Body of pancreas (tissue), 4 donors: ENCODE measurements at regions not wholly inside any gene's neighbourhood (a gene's known extent, or its start where the extent isn't known, plus 50 kb on each side); places are given as distances from the start of the nearest gene placed in this dataset.

Experiments
- ATAC-seq: fragments of 150-250 bp; one replicate; pipeline ENCODE4 v1.9.1; 2016
- DNase-seq, 4 donors: peaks; one replicate each; pipeline ENCODE4 v3.0.0-alpha.2; 2019
- H3K27ac ChIP-seq, 4 donors: fragments of 200-600 bp; sonication (generic); 1 replicate in 3 of 4; 2 replicates in 1 of 4; pipeline versions ENCODE4 v1.5.1 to v1.6.1; 2016 to 2019; ENCODE audit warnings: mild to moderate bottlenecking in 1 of 4, mixed read lengths in 1 of 4, moderate library complexity in 1 of 4
- H3K27me3 ChIP-seq, 2 donors: fragments of 200-600 bp; sonication (generic); one replicate each; pipeline ENCODE4 v1.6.0; 2016; ENCODE audit warnings: mild to moderate bottlenecking in 1 of 2
- H3K36me3 ChIP-seq, 2 donors: fragments of 200-600 bp; sonication (generic); replicated peaks in 1 of 2; 2 replicates each; pipeline ENCODE4 v1.5.1; 2016; ENCODE audit warnings: low read depth in 2 of 2; ENCODE audit not compliant: insufficient read depth in 1 of 2
- H3K4me1 ChIP-seq: fragments of 200-600 bp; sonication (generic); one replicate; pipeline ENCODE4 v1.6.0; 2016
- H3K4me3 ChIP-seq, 2 donors: fragments of 200-600 bp; sonication (generic); 1 replicate in 1 of 2; 2 replicates in 1 of 2; pipeline ENCODE4 v1.5.1; 2016 to 2019
- H3K9me3 ChIP-seq, 3 donors: fragments of 200-600 bp; sonication (generic); 1 replicate in 2 of 3; 2 replicates in 1 of 3; pipeline ENCODE4 v1.5.1; 2016
- POLR2A ChIP-seq, 3 donors: fragments of 450-650 bp; IDR thresholded peaks; one replicate each; pipeline ENCODE4 v1.6.1; 2016; ENCODE audit warnings: antibody characterized with exemption in 3 of 3, mild to moderate bottlenecking in 2 of 3
- WGBS, 2 donors: methylation state at CpG; one replicate each; pipeline ENCODE4 v1.1.5; 2017; 5-methylcytosine and 5-hydroxymethylcytosine counted together
- intact Hi-C: fragments of 100-400 bp; cut with DNase I; formaldehyde crosslinking; loops from one replicate; pipeline ENCODE4 v1.15.1; 2023
- TF ChIP-seq, protein P1 (sequence below), 7 experiments: fragments of 450-650 bp in 4 of 7; fragments of 200-600 bp in 3 of 7; sonication (generic) in 3 of 7; IDR thresholded peaks; one replicate each; pipeline ENCODE4 v1.5.1; 2016 to 2019; ENCODE audit warnings: antibody characterized with exemption in 7 of 7

DNA sequence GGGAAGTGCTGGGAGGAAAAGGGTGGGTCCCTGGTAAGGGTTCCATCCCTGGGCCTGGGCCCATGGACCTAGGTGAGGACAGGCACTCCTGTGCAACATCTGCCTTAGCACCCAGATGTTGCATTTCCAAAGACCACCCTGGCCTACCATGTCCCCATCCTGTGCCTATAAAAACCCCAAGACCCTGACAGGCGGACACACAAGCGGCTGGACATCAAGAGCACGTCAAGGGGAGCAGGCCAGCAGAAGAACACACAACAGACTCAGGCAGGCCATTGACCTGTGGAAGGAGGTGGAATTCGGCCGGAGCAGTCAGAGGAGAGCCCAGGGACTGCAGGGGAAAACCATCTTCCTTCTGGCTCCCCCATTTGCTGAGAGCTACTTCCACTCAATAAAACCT lies 937.8 kb upstream of the MANEA start:
- ATAC-seq (no peak), DNase-seq (no peak)
- Histone ChIP-seq H3K36me3 (no peaks in the 10 kb centered on the region), H3K27me3 (no peaks in the 10 kb centered on the region), H3K9me3 (no peaks in the 10 kb centered on the region), H3K4me3 (no peak overlapping the region), H3K4me1 (no peaks in the 10 kb centered on the region), H3K27ac (no peak overlapping the region)
- intact Hi-C loops = no loop called here
- TF ChIP-seq POLR2A (IDR thresholded peaks at IDR 0.05) = no peak
- TF ChIP-seq, protein P1, sequence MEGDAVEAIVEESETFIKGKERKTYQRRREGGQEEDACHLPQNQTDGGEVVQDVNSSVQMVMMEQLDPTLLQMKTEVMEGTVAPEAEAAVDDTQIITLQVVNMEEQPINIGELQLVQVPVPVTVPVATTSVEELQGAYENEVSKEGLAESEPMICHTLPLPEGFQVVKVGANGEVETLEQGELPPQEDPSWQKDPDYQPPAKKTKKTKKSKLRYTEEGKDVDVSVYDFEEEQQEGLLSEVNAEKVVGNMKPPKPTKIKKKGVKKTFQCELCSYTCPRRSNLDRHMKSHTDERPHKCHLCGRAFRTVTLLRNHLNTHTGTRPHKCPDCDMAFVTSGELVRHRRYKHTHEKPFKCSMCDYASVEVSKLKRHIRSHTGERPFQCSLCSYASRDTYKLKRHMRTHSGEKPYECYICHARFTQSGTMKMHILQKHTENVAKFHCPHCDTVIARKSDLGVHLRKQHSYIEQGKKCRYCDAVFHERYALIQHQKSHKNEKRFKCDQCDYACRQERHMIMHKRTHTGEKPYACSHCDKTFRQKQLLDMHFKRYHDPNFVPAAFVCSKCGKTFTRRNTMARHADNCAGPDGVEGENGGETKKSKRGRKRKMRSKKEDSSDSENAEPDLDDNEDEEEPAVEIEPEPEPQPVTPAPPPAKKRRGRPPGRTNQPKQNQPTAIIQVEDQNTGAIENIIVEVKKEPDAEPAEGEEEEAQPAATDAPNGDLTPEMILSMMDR (IDR thresholded peaks at IDR 0.05) = no peak
- WGBS, 2 donors = 61 to 77% methylated on average over 4 to 5 of the region's 5 CpGs

DNA sequence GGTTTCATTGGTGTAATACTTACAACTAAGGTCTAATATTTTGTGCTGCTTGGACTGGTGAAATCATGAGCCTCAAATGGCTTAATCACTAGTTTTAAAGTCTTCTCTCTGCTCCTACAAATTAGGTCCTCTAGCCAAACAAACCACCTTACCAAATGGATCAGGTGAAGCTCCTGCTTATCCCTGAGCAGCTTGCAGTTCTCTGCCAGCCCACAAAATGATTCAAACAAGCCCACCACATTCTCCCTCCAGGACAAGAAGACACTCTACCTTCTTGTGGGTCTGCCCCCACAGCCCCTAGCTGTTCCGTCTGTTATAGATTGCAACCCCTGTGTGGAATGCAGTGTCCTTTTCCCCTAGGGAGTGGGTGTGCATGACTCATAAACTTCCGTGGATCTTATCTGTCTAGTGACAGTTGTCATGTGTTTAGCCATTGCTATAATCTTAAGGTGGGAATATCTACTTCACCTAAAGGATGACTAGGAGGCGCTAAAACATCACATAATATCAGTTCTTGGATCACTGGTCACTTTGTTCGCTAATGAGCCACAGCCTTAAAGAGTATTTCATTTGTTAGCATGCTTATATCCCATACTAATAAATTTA lies 940.5 kb upstream of the MANEA start:
- H3K36me3 ChIP-seq = no peaks in the 10 kb centered on the region
- no peak for DNase-seq

DNA sequence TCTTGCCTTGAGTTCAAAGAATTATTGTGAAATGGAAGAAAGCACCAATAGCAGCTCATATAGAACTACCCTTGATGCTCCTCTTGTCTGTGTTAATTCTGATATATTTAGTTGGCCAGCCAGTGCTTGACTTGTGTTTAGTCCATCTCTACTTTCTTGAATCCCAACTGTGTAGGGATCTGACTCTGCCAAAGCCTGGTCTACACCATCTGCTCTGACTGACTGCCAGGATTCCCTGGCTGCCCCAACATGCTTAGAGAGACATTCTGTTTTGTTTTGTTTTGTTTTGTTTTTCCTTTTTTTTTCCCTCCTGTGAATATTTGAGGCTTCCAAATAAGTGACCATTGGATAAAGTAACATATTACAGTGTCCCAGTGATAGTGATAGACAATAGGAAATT lies 953.7 kb upstream of the MANEA start:
- no peaks in the 10 kb centered on the region for H3K27me3 ChIP-seq
- no peak for ATAC-seq
- intact Hi-C loops = no loop called here

More for the DNA sequence above, 940.5 kb upstream of the MANEA start:
- Histone ChIP-seq H3K27ac (no peak overlapping the region), H3K4me3 (no peak overlapping the region), H3K27me3 (no peaks in the 10 kb centered on the region), H3K4me1 (no peaks in the 10 kb centered on the region), H3K9me3 (no peaks in the 10 kb centered on the region)
- WGBS, 2 donors = 18 to 19% methylated on average over 4 of the region's 4 CpGs
- no peak for ATAC-seq
- TF ChIP-seq POLR2A (IDR thresholded peaks at IDR 0.05) = no peak
- TF ChIP-seq, protein P1 (IDR thresholded peaks at IDR 0.05) = no peak
- intact Hi-C loops = no loop called here

DNA sequence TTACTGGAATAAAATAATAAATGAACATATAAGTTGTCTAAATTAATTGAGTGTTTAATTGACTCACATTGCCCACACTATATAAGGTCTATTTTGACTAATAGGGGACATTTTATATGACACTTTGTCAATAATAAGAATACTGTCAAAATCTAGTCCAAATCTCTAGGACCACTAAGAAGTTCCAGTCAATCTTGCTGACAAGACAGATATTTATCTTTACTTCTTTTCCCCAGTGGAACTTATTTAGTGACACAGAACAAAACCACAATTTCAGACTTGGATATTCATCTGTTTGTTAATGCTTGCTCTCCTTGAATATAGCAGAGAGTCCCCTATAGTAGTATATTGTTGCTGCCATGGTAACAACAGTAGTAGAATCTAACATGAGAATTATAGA lies 954.6 kb upstream of the MANEA start:
- no peak overlapping the region for H3K4me3 ChIP-seq

More for the DNA sequence above, 953.7 kb upstream of the MANEA start:
- TF ChIP-seq POLR2A (IDR thresholded peaks at IDR 0.05) = no peak
- TF ChIP-seq, protein P1 (IDR thresholded peaks at IDR 0.05) = no peak
- H3K9me3 ChIP-seq = no peaks in the 10 kb centered on the region
- H3K27ac ChIP-seq = no peak overlapping the region
- no peaks in the 10 kb centered on the region for H3K36me3 ChIP-seq
- DNase-seq = no peak
- no peak overlapping the region for H3K4me3 ChIP-seq
- H3K4me1 ChIP-seq = no peaks in the 10 kb centered on the region

DNA sequence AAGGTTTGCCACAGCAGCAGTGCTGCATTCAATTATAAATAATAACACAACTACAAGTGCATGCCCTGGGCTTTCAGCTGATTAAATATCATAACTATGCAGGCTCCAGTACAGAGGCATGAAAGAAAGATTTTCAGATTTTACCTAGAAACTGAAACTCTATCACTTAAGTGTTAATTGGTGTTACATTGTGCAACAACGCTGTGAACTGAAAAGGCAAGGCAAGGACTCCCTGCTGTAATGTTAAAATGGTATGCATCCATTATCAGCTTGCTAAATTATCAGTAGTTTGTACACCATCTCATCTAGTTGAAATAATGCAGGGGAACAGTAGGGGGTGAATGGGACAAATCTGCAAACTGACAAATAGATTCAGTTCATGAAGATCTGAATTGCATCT lies 976.7 kb upstream of the MANEA start:
- Histone ChIP-seq H3K27ac (no peak overlapping the region), H3K36me3 (no peaks in the 10 kb centered on the region), H3K9me3 (no peaks in the 10 kb centered on the region), H3K27me3 (no peaks in the 10 kb centered on the region), H3K4me3 (no peak overlapping the region), H3K4me1 (no peaks in the 10 kb centered on the region)
- TF ChIP-seq, protein P1 (IDR thresholded peaks at IDR 0.05) = no peak
- no peak for TF ChIP-seq POLR2A (IDR thresholded peaks at IDR 0.05)
- no peak for ATAC-seq
- intact Hi-C loops = no loop called here
- 30 to 36% methylated on average over 1 of the region's 1 CpG for WGBS, 2 donors
- no peak for DNase-seq

More for the DNA sequence above, 954.6 kb upstream of the MANEA start:
- ATAC-seq (no peak), DNase-seq (no peak)
- Histone ChIP-seq H3K27ac (no peak overlapping the region), H3K36me3 (no peaks in the 10 kb centered on the region), H3K9me3 (no peaks in the 10 kb centered on the region), H3K27me3 (no peaks in the 10 kb centered on the region), H3K4me1 (no peaks in the 10 kb centered on the region)
- intact Hi-C loops = no loop called here
- TF ChIP-seq, protein P1 (IDR thresholded peaks at IDR 0.05) = no peak
- no peak for TF ChIP-seq POLR2A (IDR thresholded peaks at IDR 0.05)
